Fibroblast of lung (primary cell): ENCODE measurements at regions not wholly inside any gene's neighbourhood (a gene's known extent, or its start where the extent isn't known, plus 50 kb on each side); places are given as distances from the start of the nearest gene placed in this dataset.
"Not testable (repeated sequence)": the region's sequence is repeated elsewhere in the genome, so short reads cannot be mapped to it uniquely, and the experiment has no call there.

Source experiments
- CTCF ChIP-seq, 2 donors: IDR thresholded peaks in 1 of 2; conservative IDR thresholded peaks in 1 of 2; 1 replicate in 1 of 2; 2 replicates in 1 of 2; pipeline ENCODE4 v1.5.1; 2011 to 2012; ENCODE audit warnings: low read length in 2 of 2, control low read depth in 1 of 2, inconsistent platforms in 1 of 2, low read depth in 1 of 2, mild to moderate bottlenecking in 1 of 2
- EZH2 ChIP-seq: IDR thresholded peaks from 2 replicates; pipeline ENCODE4 v1.5.1; 2012; ENCODE audit warnings: low read length, control low read depth, mild to moderate bottlenecking; ENCODE audit errors: missing control alignments

DNA sequence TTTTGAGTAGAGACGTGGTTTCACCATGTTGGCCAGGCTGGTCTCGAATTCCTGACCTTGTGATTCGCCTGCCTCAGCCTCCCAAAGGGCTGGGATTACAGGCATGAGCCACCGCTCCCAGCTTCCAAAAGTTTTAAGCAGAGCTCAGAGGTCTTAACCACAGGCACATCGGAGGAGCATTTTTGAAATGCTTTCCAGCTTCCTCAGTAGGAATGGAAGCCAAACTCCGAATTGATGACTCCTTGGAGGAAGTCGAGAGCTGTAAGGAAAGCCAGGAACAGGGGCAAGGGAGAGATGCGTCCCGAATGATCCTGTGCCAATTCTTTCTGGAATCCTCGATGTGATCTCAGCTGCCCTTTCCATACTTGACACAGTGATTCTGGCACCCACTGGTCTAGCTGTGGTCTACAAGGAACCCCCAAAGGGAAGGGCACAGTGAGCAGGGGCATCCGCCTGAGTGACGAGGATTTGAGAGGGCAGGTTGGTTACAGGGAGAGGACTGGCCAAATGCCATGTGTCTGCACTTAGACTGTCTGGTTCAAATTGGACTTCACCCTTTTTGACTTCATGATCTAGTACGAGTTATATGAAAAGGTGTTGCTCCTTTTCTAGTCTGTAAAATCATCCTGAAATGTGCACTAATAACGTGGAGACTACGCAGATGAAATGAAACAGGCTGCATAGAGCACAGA, 138.2 kb downstream of the ADRA2C start:
- not testable (repeated sequence) for TF ChIP-seq CTCF (conservative IDR thresholded peaks at IDR 0.05 in 1 of 2, IDR thresholded peaks at IDR 0.05 in 1 of 2; ENCODE audit: low read depth in 1 of 2, low read length in 2 of 2); EZH2
